ENCODE measurements at regions not wholly inside any gene's neighbourhood (a gene's known extent, or its start where the extent isn't known, plus 50 kb on each side); places are given as distances from the start of the nearest gene placed in this dataset.

DNA sequence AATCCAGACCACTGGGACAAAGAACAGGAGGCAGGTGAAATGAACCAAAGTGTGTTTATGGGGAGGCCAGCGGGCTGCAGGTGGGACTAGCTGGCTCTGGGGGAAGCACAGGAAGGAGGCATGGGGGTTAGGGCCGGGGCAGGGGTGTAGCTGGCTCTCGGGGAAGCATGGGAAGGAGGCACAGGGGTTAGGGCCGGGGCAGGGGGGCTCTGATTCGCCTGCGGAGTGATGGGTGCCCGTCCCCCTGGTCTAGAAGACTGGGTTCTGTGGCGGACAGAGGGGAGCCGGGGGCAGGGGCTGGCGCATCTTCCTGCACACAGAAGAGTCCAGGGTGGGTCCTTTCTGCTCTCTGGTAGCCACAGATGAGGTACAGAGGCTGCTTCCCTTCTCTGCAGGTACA, 310.3 kb downstream of the TMEM121 start:
- no peak for TF ChIP-seq CTCF (IDR thresholded peaks at IDR 0.05; ENCODE audit: insufficient read depth, low read depth, low read length)
- no peak for DNase-seq (ENCODE audit: low read depth)
- H3K4me3 ChIP-seq (ENCODE audit: low read depth, low read length) = no peak overlapping the region

DNA sequence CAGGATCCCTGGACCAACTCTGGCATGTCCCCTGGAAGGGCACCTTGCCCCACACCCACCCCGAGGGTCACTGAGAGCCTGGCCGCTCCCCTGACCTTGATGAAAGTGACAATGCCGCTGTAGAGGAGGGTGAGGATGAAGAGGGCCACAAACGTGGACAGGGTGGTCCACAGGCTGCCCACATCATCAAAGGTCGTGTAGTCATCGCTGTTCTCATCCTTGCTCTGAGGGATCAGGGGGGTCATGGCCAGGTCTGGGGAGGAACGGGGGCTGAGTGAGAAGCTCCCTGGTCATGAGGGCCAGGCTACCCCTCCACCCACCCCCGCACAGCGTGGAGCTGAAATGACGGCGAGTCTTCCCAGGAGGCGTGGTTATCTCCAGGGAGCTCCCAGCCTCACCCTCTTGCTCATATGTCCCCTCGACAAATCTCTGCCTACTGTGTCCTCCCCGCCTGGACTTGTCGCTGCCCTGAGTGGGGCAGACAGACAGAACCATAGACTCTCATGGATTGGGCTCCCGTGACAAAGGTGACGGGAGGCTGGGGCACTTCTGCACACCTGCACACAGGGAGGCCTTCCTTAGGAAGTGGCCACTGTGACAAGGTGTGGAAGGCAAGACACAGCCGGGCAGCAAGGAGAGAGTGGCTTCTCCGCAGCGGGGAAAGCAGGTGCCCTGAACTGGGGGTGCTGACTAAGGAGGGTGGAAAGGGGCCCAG, 311.1 kb downstream of the TMEM121 start:
- no peak overlapping the region for H3K4me3 ChIP-seq (ENCODE audit: low read depth, low read length)
- no peak for DNase-seq (ENCODE audit: low read depth)
- TF ChIP-seq CTCF (IDR thresholded peaks at IDR 0.05; ENCODE audit: insufficient read depth, low read depth, low read length) = no peak

DNA sequence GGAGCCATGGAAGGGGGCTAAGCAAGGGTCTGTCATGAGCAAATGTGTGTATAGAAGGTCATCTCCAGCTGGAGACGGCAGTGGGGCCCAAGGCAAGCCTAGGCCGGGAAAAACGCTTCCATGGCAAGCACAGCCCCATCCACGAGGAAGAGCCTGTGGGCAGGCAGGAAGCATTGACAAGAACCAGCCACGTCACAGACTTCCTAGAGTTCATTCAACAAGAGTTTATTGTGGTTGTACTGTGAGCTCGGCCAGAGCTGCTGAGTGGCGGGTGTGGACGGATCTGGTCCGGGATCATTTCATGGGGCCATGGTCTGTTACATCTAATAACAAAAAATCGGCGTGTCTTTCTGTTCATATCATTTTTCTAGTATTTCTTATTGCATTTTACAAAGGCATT, 311.7 kb downstream of the TMEM121 start:
- no peak for DNase-seq (ENCODE audit: low read depth)
- no peak for TF ChIP-seq CTCF (IDR thresholded peaks at IDR 0.05; ENCODE audit: insufficient read depth, low read depth, low read length)

DNA sequence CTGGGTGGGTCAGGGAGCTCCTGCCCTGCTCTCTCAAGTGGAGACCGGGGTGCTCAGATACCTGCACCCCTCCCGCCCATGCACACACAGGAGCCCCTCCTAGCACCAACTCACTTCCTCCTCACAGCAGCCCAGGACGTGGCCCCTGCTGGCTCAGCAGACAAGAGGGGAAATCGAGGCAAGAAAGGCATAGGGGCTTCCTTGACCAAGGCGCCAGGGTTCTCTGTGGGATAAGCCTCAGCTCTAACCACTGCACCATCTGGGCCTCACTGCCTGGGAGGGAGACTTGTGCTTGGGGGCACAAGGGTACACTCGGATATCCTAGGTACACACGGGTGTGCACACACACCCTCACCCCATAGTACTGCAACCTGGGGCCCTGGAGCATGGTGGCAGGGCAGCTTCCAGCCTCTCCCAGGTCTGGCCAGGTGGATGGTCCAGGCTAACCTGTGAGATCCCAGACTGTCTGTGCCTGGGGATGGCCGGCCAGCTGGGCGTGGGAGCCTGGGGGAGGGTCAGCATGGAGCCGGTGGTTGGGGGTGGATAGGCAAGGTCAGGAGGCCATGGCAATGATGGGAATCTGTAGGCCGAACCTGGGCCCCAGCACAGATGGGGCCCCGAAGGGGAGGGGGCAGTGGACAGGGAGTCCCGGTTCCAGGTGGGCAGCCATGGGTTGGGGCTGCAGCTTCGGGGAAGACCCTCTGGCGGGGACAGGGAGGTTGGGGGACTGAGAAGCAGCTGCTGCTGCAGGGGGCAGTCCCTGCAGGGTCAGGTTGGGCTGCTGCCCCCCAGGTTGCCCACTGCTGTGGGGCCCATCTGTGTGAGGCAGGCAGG, 312.4 kb downstream of the TMEM121 start:
- H3K4me3 ChIP-seq (ENCODE audit: low read depth, low read length) = no peak overlapping the region
- no peak for DNase-seq (ENCODE audit: low read depth)
- TF ChIP-seq CTCF (IDR thresholded peaks at IDR 0.05; ENCODE audit: insufficient read depth, low read depth, low read length) = no peak

More for the DNA sequence above, 311.7 kb downstream of the TMEM121 start:
- no peak overlapping the region for H3K4me3 ChIP-seq (ENCODE audit: low read depth, low read length)

GRCh38 chr14:105839425-105840265, 313.3 kb downstream of the TMEM121 start:
- H3K4me3 ChIP-seq (ENCODE audit: low read depth, low read length) = no peak overlapping the region
- no peak for TF ChIP-seq CTCF (IDR thresholded peaks at IDR 0.05; ENCODE audit: insufficient read depth, low read depth, low read length)
- DNase-seq (ENCODE audit: low read depth) = no peak

DNA sequence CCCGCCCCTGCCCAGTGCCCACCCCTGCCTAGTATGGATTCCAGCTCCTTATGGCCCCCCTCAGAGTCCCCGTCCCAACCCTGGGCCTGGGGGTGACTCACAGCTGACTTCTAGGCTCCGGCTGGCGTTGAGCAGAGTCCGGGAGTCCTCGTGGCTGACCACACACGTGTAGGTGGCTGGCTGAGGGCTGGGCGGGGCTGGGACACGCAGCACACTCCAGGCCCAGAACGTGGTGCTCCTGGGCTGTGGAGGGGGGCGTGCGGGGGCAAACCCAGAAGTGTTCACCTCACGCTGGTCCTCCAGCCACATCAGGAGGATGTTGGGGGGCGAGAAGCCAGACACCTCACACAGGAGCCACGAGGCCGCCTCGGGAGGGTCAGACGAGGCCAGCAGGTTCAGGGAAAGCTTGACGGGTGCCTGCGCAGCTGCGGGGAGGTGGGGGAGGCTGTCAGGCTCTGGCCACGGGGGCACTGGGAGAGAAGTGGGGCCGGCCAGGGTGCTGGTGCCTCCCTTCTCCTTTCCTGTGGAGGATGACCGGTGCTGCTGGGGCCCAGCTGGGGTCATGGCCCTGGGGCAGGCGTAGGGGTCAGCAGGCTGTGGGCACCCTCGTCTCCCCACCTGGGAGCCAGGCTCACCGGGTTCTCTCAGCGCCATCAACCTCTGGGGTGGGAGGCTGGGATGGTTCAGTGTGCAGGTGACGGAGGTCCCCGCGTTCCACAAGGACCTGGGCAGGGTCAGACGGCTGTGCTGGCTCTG, 314.1 kb downstream of the TMEM121 start:
- H3K4me3 ChIP-seq (ENCODE audit: low read depth, low read length) = no peak overlapping the region
- no peak for TF ChIP-seq CTCF (IDR thresholded peaks at IDR 0.05; ENCODE audit: insufficient read depth, low read depth, low read length)
- DNase-seq (ENCODE audit: low read depth) = no peak

Measured in fibroblast of villous mesenchyme (primary cell).